ENCODE measurements at regions not wholly inside any gene's neighbourhood (a gene's known extent, or its start where the extent isn't known, plus 50 kb on each side); places are given as distances from the start of the nearest gene placed in this dataset.

DNA sequence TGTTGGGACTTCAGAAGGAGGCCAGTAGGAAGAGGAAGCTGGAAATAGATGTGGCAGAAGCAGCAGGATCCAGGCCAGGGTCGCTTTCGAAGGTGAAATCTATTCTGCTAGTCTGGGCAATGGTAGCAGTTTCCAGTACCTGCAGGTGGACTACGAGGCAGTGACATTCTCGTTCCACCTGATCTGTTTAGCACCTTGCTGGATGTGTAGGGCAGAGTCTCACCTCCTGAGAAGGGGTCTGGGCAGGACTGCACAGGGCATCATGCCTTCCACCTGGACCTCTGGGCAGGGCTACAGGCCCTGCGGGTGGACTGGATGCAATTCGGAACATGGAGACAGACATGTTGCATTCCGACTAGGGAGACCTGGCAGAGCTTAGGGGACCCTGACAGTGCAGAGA, 254.8 kb upstream of the ZNF32 start:
- DNase-seq (ENCODE audit: low read depth in 3 of 3) = no peak

DNA sequence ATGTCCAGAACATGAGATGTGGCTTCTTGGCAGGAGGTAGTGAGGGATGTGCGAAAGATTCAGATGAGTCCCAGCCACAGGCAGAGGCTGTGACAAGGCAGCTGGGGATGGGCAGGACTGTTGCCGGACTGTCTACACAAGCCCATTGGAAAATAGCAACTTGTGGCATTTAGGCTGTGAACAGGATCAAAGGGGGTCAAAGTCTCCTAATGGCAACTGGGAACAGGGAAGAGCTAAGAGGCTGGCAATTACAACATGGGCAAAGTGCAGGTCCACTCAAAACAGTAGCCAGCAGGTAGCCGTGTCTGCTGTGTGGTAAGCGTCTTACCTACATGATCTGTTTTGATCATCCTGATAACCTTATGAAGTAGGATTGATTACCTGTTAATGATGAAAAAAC, 254.2 kb upstream of the ZNF32 start:
- DNase-seq (ENCODE audit: low read depth in 3 of 3) = no peak

DNA sequence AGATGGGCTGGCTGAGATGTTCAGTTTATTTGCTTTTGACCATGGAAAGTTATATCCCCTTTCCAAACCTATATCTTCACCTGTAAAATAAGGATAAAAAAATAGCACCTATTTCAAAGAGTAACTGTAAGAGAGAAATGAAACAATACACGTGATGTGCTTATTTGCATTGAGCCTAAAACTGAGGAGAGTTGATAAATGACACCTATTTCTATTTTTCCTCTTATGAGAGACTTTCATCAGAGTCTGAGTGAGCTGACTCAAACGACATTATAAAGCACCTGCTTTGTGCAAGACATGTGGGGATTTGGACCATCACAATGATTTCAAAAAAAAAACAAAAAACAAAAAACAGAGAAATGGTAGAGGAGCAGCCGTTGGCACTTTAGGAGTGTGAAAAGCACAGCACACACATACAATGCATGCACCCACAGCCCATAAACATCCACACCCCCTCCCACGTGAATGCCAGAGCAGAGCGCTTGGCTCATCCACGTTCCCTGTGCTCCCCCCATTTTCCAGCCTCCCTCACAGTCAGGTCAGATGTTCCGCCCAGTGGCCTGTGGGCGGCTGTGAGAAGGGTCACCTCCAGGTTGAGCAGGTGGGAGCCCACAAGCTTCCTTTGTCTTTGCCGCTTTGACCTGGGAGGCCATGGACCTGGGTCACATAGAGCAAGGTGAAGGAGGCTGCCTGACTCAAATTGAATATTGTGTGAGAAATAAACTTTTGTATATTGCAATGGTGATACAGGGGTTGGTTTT, 253.2 kb upstream of the ZNF32 start:
- DNase-seq (ENCODE audit: low read depth in 3 of 3) = no peak

DNA sequence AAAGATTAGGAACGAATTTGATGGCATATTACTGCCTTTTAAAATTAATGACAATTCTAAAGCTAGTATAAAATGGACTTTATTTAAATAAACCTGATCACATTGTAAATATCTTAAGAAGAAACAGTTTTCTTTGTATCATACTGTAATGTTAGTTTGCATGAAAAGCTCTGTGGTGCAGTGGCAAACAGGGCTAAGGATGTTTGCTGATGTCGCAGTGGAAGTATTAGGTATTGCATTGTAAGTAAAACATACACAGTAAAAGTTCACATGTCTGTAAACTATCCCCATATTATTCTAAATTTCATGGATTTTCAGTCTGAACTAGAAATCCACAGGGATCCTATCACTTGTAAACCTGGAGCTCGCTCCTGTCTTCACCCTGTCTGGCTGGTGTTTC, 252.6 kb upstream of the ZNF32 start:
- DNase-seq (ENCODE audit: low read depth in 3 of 3) = no peak

DNA sequence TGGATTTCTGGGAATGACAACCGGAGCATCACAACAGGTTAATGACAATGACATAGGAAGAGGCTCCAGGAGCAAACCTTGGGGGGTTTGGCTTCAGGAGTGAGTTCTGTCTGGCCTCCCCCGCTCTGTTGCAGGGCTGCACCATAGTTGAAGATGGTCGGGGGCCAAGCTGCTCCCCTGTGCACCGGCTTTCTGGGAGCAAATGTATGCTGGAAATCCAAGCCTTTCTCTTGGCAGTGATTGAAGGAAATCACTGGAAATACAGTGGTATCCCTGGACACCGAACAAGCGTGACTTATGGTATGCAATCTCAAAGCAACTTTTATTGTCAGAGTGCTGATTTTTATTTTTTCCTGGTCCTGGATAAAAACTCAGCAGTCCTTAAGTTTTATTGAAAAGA, 251.9 kb upstream of the ZNF32 start:
- no peak for DNase-seq (ENCODE audit: low read depth in 3 of 3)

DNA sequence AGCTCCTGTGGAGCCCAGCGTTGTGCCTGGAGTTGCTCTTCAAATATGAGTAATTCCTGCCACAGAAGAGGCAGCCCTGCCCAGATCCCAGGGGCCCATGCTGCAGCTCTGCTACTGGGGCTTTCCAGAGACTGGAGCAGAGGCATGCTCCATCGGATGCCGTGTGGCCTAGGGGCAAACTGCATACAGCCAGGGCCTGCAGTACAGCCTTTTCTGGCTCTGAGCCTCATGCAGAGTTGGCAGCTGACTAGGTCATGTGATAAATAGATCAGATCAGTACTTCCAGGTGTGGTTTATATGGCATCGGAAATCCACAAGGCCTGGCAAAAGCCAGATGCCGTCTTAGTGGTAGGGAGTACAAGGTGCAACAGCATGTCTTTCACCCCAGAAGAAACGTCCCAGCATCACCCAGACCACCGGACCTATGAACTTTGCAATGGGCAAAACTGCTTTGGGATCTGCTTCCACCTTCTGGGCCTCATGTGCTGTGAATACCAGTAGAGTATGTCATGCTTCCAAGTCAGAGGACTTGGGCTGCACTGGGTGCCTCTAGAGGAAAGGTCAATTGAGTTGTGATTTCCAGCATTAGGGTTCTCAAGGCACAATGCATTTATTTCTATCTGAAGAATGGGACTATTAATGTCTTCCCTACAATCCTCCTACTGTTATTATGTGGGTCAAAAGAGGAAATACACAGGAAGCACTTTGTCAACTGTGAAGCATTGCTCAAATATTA, 250.7 kb upstream of the ZNF32 start:
- DNase-seq (ENCODE audit: low read depth in 3 of 3) = no peak

DNA sequence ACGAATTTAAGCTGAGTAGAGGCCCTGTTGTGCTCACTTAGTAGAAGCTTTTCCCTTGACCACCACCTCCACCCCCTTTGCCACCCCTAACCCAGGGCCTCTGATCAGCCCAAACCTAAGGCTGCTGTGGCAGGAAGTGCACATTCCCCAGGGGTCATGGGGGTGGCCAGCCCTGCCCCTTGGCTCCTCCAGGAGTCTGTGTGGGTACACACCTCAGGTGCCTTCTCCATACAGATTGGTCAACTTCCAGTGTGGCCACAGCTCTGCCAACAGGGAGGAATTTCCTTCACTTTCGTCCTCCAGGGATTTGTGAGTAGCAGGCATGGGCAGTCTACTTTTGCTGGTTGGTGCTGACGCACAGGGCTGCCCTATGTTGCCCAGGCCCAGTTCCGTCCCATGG, 249.9 kb upstream of the ZNF32 start:
- DNase-seq (ENCODE audit: low read depth in 3 of 3) = no peak

DNA sequence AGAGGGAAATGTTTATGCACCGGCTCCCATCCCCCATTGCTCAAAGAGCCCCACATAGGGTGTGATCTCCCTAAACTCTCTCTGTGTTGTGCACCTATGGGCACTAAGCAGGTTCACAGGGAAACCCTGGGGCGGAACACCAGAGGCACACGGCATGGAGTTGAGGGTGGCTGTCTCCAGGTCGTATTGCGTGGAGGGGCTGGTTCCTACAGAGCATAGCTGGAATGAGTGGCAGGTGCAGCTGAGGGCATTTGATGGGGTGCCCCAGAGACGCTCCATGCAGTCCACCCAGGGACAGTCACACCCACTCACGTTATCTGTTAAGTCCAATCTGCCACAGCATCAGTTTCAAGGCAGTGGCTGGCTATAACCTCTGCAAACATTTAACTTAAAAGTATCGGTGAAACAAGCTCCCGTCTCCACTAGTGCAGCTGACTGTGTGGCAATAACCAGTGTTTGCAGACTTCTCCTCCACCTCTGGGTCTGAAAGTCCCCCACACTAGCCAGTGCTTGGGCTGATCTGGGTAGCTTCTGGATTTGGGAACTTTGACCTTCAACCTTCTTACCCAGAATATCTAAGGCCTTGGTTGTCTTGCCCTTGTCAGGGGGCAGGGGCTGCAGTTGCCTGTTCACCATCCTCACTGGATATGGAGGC, 249.2 kb upstream of the ZNF32 start:
- DNase-seq (ENCODE audit: low read depth in 3 of 3) = no peak

DNA sequence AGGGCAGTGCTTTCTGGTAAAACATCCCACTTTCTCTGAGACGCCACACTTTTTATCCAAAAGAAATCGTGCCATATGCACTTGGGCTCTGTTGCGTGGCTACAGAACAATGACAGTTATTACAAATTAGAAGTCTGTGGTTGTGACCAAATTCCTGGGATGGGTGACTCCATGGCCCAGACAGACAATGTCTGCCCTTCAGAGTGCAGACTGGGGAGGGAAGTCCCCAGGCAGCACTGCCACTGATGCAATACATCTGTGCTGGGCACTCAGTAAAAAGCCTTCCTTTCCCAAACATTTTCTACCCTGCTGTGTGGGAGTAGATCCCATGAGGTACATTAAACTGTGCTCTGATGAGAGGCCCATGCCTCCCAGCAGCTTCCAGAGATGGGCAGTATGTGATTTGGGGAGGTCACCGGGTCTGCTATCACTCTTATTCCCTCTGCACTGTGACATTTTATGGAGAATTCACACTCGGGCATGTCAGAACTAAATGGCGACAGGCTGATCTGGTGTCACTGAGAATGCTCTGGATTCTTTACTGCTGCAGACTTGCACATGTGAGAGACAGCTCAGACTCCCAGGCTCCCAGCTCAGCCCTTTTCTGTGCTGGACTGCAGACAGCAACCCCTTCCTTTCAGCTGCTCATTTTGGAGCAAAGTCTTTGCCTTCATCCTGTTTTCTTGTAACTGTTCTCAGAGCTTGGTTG, 243.5 kb upstream of the ZNF32 start:
- DNase-seq (ENCODE audit: low read depth in 3 of 3) = no peak

DNA sequence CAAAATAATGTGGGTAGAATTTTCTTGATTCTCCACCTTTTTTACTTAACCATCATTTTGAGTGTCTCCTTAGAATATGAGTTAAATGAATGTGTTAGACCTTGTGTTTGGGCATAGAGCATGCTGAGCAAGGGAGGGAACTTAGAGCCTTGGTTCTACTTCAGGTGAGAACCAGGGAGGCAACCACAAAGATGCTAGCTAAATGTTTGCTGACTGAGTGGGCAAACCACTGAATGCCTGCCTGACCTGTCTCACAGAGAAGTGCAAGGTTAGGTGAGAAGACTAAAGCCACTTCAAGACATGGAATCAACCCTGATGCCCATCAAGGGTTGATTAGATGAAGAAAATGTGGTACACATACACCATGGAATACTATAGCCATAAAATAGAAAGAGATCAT, 242.6 kb upstream of the ZNF32 start:
- DNase-seq (ENCODE audit: low read depth in 3 of 3) = no peak

DNA sequence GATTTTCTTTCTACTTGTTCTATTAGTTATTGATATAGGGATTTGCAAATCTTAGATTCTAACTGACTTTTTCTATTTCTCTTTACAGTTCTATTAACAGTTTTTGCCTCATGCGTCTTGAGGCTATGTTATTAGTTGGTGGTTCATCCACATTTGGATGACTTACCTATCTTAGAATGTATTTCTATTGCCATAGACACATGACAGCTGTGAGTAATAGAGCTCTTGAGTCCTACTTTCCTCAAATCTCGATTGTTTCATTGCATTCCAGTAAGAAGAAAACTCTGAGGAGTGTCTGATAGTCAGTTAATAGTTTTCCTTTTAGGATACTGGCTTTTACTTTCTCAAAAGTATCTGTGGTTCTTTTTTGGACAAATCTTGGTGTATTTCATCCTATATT, 241.4 kb upstream of the ZNF32 start:
- DNase-seq (ENCODE audit: low read depth in 3 of 3) = no peak

DNA sequence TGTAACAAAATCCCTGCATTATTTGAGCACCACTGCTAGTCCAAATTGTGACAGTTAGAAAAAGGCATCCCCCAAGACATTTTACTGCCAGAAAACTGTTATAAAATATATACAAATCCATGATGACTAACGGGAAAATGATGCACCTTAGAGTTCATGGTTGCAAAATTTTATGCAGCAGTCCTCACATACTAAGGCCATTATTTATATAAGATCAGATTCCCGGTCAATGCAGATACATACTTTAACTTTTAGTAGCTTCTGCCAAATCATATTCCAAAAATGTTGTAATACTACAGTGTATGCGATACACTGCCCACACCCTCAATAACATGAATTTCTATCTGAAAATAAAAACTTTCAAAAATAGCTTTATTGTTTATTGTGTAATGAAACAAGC, 239.9 kb upstream of the ZNF32 start:
- DNase-seq (ENCODE audit: low read depth in 3 of 3) = no peak

DNA sequence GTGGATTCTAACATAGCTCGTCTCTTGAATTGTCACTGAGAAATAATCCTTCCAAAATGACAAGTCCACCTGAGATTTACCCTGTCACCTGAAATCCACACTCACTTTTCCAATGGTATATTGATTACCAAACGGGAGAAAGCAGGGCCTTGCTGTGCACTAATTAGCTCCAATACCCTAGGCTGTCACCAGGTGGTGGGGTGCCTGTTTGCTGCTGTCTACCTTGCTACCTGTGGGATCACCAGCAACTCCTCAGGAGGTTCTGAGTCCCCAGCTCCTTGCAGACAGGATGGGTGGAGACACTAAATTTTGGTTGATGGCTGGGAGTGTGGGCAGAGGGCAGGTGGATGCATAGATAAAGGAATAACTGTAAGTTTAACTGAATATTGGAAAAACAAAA, 237.2 kb upstream of the ZNF32 start:
- DNase-seq (ENCODE audit: low read depth in 3 of 3) = no peak

DNA sequence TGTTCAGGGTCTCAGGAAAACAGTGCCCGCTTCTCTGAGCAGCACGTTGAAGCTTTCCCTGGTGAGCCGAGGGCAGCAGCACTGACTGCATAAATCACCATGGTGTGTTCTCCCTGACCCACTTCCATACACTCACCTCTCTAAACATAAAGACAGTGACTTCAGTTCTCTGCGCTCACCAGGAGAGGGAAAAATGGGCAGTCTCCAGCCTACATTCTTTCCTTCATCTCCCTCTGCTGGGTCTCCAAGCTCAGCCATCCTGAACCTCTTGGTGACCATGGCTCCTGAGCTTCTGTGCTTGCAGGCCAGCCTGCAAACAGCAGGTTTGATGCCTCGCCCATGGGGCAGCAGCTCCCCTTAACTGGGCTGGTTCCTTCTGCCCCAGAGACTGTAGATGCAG, 236.6 kb upstream of the ZNF32 start:
- no peak for DNase-seq (ENCODE audit: low read depth in 3 of 3)

DNA sequence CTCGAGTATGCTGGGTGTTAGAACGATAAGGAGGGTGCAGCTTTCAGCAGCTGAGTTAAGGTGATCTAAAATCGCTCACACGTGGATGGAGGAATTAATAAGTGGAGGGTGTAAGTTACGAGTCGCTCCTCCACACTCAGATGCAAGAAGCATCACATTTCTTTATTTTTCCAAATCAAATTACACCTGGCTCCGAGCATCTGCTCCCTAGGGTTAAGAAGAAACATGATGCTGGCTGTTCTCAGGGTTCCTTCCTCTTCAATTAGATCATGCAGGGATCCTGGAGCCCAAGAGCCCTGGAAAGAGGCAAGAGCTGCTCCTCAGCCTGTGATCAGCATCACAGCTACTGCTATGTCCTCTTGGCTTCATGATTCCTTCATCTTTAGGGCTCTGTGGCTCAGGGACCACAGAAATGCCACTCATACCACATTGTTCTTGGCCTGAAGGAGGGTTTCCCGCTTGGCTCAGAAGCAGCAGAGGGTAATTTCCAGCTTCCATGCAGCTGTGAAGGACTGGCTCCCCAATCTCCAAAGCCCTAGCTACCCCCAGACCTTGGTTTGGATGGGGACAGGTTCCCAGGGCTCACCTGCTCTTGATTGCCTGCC, 235.9 kb upstream of the ZNF32 start:
- no peak for DNase-seq (ENCODE audit: low read depth in 3 of 3)

DNA sequence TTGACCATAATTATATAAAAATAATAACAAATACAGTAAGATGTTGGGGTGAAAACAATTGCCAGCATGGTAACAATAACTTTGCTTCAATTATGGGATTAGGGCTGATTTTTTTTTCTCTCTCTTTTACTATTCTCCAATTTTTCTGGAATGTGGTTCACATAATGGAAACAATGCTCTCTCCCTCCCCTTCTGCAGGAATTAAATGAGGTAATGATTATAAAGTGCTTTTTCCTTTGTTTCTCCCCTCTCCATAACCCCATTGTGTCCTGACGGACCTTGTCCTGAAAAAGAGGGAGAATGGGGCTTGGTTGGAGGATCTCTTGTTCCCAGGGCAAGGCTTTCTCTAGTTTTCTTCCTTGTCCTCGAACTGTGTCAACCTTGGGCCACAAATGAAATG, 234.0 kb upstream of the ZNF32 start:
- no peak for DNase-seq (ENCODE audit: low read depth in 3 of 3)

DNA sequence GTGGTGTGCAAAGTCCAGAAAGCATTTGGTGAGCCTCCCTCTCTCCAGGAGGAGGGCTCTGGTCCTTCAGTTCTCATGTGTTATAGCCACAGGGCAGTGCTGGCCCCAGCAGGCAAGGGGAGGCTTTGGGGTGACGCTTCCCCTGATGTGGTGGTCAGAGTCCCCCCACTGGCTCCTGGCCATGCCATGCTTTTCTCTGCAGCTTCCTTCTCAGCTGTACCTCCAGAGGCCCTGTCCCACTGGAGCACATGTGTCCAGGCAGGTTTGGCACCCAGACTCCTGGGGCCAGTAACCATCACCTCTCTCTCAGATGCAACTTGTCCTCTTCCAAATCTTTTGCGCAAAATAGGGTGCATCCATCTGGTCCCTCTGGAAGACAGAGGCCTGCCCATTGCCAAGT, 233.0 kb upstream of the ZNF32 start:
- DNase-seq (ENCODE audit: low read depth in 3 of 3) = no peak

DNA sequence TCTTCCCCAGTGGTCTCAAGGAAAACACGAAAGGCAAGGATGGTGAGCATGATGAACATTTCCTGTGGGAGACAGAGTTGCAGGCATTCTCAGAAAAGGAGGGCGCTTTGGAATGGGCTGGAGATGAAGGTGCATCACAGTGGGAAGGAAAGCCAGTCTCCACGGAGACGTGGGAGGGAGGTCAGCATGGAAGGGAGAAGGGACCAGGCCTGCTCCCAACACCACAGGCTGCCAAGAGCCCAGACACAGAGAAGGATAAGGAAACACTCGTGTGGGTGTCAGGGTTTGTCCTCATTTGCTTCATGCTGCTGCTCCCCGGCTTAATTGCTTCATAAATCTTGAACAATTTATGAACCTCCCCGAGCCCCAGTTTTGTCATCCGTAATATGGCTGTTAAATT, 231.5 kb upstream of the ZNF32 start:
- no peak for DNase-seq (ENCODE audit: low read depth in 3 of 3)

DNA sequence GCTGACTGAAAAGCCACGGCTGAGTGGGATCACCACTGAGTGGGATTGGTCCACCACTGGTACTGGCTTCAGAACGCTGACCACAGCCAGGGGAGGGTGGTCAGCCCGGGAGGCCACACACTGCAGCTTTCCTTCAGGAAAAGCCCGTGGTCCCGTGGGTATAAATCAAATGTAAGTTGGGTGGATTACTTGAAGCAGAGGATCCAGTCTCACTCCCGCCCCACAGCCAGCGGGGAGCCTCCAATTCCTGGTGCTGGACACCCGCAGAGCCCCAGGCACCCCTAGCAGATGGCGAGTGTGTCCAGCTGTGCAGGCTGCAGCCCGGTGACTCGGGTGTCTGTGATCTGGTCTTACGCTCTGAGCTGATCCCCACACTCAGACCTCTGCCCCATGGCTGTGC, 231.1 kb upstream of the ZNF32 start:
- DNase-seq (ENCODE audit: low read depth in 3 of 3) = no peak

DNA sequence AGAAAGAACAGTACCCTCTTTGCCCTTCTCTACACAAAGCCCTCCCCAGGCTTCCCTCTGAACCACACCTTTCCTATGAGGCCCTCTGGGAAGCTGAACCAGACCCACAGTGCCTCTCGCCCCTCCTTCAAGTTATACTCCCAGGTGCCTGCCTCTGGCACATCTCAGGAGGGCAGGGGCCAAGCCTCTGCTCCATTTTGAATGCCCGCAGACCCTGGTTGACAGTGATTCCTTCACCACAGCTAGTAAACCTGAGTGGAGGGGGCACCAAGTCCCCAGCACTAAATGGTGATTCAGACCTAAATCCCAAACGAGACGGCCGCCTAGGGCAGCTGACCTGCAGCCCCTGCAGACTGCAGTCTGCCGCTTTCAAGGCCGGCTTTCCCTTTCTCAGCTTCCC, 230.5 kb upstream of the ZNF32 start:
- DNase-seq (ENCODE audit: low read depth in 3 of 3) = no peak

DNA sequence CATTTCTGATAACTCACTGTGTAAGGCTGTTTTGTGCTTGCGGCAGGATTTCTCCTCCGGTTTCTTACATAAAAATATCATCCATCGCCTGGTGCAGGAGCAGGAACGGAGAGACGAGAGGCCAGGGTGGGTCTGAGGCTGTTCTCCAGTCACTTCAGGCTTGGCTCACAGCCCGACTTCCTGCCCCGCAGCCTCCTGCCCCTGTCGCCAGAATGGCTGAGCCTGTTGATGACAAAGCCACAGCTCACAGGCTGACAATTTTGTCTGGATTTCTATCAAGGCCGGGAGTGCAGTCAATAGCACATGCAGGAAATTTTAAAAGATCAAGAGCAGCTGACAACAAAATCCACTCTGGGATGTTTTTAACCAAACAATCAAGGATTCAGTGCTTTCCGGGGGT, 229.7 kb upstream of the ZNF32 start:
- no peak for DNase-seq (ENCODE audit: low read depth in 3 of 3)

DNA sequence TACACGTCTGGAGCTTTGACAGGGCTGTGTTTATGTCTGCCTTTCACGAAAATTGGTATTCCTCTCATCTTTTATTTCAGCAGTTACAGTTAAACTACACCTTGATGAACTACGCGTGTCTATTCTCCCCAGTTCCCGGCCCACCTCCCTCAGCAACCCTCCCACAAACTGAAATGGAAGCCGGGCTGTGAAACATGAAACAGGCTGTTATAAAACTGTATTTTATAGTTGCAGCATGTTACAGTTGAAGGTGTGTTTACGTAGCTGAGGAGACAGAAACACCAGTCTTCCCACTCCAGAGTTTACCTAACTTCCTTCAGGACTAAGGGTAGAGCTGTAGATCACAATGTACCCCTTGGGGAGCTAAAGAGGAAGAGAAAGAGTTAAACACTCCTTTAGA, 228.3 kb upstream of the ZNF32 start:
- DNase-seq (ENCODE audit: low read depth in 3 of 3) = no peak

Measured in stimulated activated CD4-positive, alpha-beta T cell treated with anti-CD3 and anti-CD28 coated beads, TNF-alpha, amount 100 ng/mL, for 48 hours (primary cell).